ENCODE measurements at regions not wholly inside any gene's neighbourhood (a gene's known extent, or its start where the extent isn't known, plus 50 kb on each side); places are given as distances from the start of the nearest gene placed in this dataset.

- TF ChIP-seq, protein P1, sequence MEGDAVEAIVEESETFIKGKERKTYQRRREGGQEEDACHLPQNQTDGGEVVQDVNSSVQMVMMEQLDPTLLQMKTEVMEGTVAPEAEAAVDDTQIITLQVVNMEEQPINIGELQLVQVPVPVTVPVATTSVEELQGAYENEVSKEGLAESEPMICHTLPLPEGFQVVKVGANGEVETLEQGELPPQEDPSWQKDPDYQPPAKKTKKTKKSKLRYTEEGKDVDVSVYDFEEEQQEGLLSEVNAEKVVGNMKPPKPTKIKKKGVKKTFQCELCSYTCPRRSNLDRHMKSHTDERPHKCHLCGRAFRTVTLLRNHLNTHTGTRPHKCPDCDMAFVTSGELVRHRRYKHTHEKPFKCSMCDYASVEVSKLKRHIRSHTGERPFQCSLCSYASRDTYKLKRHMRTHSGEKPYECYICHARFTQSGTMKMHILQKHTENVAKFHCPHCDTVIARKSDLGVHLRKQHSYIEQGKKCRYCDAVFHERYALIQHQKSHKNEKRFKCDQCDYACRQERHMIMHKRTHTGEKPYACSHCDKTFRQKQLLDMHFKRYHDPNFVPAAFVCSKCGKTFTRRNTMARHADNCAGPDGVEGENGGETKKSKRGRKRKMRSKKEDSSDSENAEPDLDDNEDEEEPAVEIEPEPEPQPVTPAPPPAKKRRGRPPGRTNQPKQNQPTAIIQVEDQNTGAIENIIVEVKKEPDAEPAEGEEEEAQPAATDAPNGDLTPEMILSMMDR (IDR thresholded peaks at IDR 0.05), result no peak
- TF ChIP-seq POLR2A (IDR thresholded peaks at IDR 0.05), result no peak
Measured at GRCh38 chr14:87161502-87161901, 831.5 kb downstream of the GALC start.

All from adrenal gland (tissue), 5 donors.